KMS-11 (cell line): ENCODE measurements at regions not wholly inside any gene's neighbourhood (a gene's known extent, or its start where the extent isn't known, plus 50 kb on each side); places are given as distances from the start of the nearest gene placed in this dataset.

Experiments
- H2AFZ ChIP-seq: fragments of 200-600 bp; sonication (generic); 2 replicates; pipeline ENCODE4 v1.6.1; 2016; ENCODE audit warnings: antibody characterized with exemption, mixed run types, low read depth
- H3K27ac ChIP-seq: fragments of 200-600 bp; sonication (generic); 2 replicates; pipeline ENCODE4 v1.6.1; 2016; ENCODE audit warnings: mild to moderate bottlenecking, mixed run types
- H3K27me3 ChIP-seq: fragments of 200-600 bp; sonication (generic); 2 replicates; pipeline ENCODE4 v1.6.1; 2017; ENCODE audit warnings: mild to moderate bottlenecking, low read depth, mixed run types, moderate library complexity; ENCODE audit not compliant: insufficient read depth
- H3K36me3 ChIP-seq: fragments of 200-600 bp; sonication (generic); 2 replicates; pipeline ENCODE4 v1.6.1; 2017; ENCODE audit warnings: mild to moderate bottlenecking, mixed run types; ENCODE audit not compliant: insufficient read depth
- H3K4me1 ChIP-seq: fragments of 200-600 bp; sonication (generic); 2 replicates; pipeline ENCODE4 v1.6.1; 2016; ENCODE audit warnings: mild to moderate bottlenecking, low read depth, mixed run types; ENCODE audit not compliant: poor library complexity, severe bottlenecking
- H3K4me2 ChIP-seq: fragments of 200-600 bp; sonication (generic); 2 replicates; pipeline ENCODE4 v1.7.0; 2016; ENCODE audit warnings: mild to moderate bottlenecking, mixed run types
- H3K4me3 ChIP-seq: fragments of 200-600 bp; sonication (generic); IDR thresholded peaks from 2 replicates; pipeline ENCODE4 v1.6.1; 2017; ENCODE audit warnings: low read depth, low read length, mixed read lengths; ENCODE audit not compliant: insufficient read depth
- H3K79me2 ChIP-seq: fragments of 200-600 bp; sonication (generic); 2 replicates; pipeline ENCODE4 v1.6.1; 2016; ENCODE audit warnings: low read depth, mixed run types; ENCODE audit not compliant: insufficient read depth
- H3K9ac ChIP-seq: fragments of 200-600 bp; sonication (generic); 2 replicates; pipeline ENCODE4 v1.6.1; 2016; ENCODE audit warnings: mild to moderate bottlenecking, mixed run types
- H4K20me1 ChIP-seq: fragments of 200-600 bp; sonication (generic); 2 replicates; pipeline ENCODE4 v1.6.1; 2016; ENCODE audit warnings: mild to moderate bottlenecking, mixed run types; ENCODE audit not compliant: insufficient read depth
- TF ChIP-seq, protein P1 (sequence below): fragments of 200-600 bp; sonication (generic); conservative IDR thresholded peaks from 2 replicates; pipeline ENCODE4 v1.6.1; 2017; ENCODE audit warnings: low read depth, mild to moderate bottlenecking, antibody characterized with exemption, low read length, moderate library complexity, mixed read lengths

DNA sequence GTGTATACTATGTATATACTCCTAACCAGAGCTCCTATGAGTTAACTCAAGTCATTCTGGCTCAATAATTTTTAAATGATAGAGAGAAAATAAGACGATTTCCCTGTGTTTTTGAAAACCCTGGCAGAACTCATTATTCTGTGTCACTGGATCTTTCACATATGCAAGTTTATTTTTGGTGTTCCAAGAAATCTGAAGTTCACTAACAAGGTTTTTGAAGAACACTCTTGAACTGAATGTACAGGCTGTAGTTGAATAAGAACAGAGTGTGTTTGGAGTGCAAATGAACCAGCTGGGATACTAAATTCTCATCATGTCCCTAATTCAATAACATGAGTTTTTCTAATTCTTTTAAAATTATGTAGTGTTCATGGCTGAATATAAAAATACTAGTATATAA lies 466.9 kb upstream of the SUCLG2 start:
- Histone ChIP-seq H3K4me1 (no peaks in the 10 kb centered on the region), H3K36me3 (no peaks in the 10 kb centered on the region), H2AFZ (no peak overlapping the region), H3K79me2 (no peaks in the 10 kb centered on the region), H3K4me3 (no peak overlapping the region), H3K9ac (no peak overlapping the region), H3K27ac (no peak overlapping the region), H3K4me2 (no peak overlapping the region), H3K27me3 (no peaks in the 10 kb centered on the region), H4K20me1 (no peaks in the 10 kb centered on the region)
- TF ChIP-seq, protein P1, sequence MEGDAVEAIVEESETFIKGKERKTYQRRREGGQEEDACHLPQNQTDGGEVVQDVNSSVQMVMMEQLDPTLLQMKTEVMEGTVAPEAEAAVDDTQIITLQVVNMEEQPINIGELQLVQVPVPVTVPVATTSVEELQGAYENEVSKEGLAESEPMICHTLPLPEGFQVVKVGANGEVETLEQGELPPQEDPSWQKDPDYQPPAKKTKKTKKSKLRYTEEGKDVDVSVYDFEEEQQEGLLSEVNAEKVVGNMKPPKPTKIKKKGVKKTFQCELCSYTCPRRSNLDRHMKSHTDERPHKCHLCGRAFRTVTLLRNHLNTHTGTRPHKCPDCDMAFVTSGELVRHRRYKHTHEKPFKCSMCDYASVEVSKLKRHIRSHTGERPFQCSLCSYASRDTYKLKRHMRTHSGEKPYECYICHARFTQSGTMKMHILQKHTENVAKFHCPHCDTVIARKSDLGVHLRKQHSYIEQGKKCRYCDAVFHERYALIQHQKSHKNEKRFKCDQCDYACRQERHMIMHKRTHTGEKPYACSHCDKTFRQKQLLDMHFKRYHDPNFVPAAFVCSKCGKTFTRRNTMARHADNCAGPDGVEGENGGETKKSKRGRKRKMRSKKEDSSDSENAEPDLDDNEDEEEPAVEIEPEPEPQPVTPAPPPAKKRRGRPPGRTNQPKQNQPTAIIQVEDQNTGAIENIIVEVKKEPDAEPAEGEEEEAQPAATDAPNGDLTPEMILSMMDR = no peak

GRCh38 chr3:68116580-68116979 lies 462.2 kb upstream of the SUCLG2 start:
- Histone ChIP-seq H2AFZ (no peak overlapping the region), H3K27ac (no peak overlapping the region), H3K4me1 (no peaks in the 10 kb centered on the region), H4K20me1 (no peaks in the 10 kb centered on the region), H3K36me3 (no peaks in the 10 kb centered on the region), H3K79me2 (no peaks in the 10 kb centered on the region), H3K4me3 (no peak overlapping the region), H3K4me2 (no peak overlapping the region), H3K27me3 (no peaks in the 10 kb centered on the region), H3K9ac (no peak overlapping the region)
- TF ChIP-seq, protein P1 = no peak

DNA sequence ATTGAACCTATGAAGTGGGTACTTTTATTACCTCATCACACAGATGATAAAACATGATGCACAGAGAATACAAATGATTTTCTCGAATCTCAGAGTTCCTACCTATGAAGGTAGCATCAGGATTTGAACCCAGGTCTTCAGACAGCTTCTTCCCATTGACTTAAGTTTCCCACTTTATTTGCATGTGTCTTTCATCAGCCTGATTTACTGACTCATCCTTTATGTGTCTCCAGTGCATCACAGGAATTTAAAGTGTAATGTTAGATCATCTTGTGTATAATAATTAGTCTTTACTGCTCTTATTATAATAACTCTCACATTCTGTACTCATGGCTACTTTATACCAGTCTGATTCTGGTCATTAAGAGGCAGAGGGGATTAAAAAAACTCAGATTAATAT lies 449.4 kb upstream of the SUCLG2 start:
- Histone ChIP-seq H3K27me3 (no peaks in the 10 kb centered on the region), H3K4me1 (no peaks in the 10 kb centered on the region), H3K4me3 (no peak overlapping the region), H3K9ac (no peak overlapping the region), H4K20me1 (no peaks in the 10 kb centered on the region), H3K27ac (no peak overlapping the region), H3K4me2 (no peak overlapping the region), H3K79me2 (no peaks in the 10 kb centered on the region), H3K36me3 (no peaks in the 10 kb centered on the region), H2AFZ (no peak overlapping the region)
- TF ChIP-seq, protein P1 = no peak

DNA sequence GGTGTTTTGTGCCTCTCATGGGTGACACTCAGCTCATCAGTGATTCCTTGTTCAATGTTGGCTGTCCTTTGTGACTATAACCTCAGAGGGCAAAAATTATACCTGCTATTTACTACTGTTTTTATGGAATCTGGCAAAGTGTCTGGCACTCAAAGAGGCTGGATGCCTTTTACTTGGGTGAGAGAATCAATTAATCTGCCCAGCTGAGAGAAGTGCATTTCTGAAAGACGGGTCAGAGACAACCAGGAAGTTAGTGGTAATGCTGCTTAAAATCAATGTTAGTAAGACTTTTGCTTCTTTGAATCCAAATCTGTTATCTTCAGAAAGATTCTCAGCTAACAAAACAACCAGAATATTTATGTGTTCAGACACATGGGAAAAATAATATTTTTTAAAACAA lies 436.2 kb upstream of the SUCLG2 start:
- Histone ChIP-seq H3K4me1 (no peaks in the 10 kb centered on the region), H3K36me3 (no peaks in the 10 kb centered on the region), H3K79me2 (no peaks in the 10 kb centered on the region), H4K20me1 (no peaks in the 10 kb centered on the region), H2AFZ (no peak overlapping the region), H3K9ac (no peak overlapping the region), H3K4me3 (no peak overlapping the region), H3K4me2 (no peak overlapping the region), H3K27ac (no peak overlapping the region), H3K27me3 (no peaks in the 10 kb centered on the region)
- TF ChIP-seq, protein P1 = no peak
